IMR-90 (cell line): ENCODE measurements at regions not wholly inside any gene's neighbourhood (a gene's known extent, or its start where the extent isn't known, plus 50 kb on each side); places are given as distances from the start of the nearest gene placed in this dataset.

Experiments used
- ATAC-seq: fragments of 200-7000 bp; cut with Tn5 transposase; 2 replicates; pipeline ENCODE4 v1.9.1; 2020; ENCODE audit warnings: low read depth, mild to moderate bottlenecking, moderate library complexity
- BruUV-seq: library from RNA; stranded (reverse); fragments of 400-500 nt; replicated peaks from 2 replicates; lab custom pipeline; 2021; lab: Mats Ljungman, UMichigan
- CTCF ChIA-PET: fragments of 300-600 bp; formaldehyde crosslinking; extraction: SDS; loops from one replicate; lab custom pipeline; 2021; ENCODE audit warnings: antibody characterized with exemption; lab: Yijun Ruan, JAX
- POLR2A ChIA-PET: fragments of 300-600 bp; sonication (Branson Sonifier 250); formaldehyde crosslinking; loops from one replicate; lab custom pipeline; 2022; ENCODE audit warnings: antibody characterized with exemption; ENCODE audit not compliant: unreplicated experiment; lab: Charles Lee
- DNase-seq: peaks from one replicate; pipeline ENCODE4 v3.0.0; 2013
- H2AFZ ChIP-seq: replicated peaks from 2 replicates; pipeline ENCODE3; 2013; ENCODE audit warnings: low read length, mild to moderate bottlenecking; ENCODE audit not compliant: poor library complexity
- H2AK5ac ChIP-seq: 2 replicates; pipeline ENCODE4 v1.6.1; 2013; ENCODE audit warnings: low read depth, low read length, inconsistent platforms
- H2AK9ac ChIP-seq: replicated peaks from 2 replicates; pipeline ENCODE3; 2013; ENCODE audit warnings: mild to moderate bottlenecking, low read depth, low read length, moderate library complexity; ENCODE audit not compliant: poor library complexity
- H2BK120ac ChIP-seq: 2 replicates; pipeline ENCODE4 v1.6.1; 2013; ENCODE audit warnings: low read depth, low read length, inconsistent platforms
- H2BK15ac ChIP-seq: 3 replicates; pipeline ENCODE4 v1.6.1; 2013; ENCODE audit warnings: low read depth, low read length, inconsistent platforms
- H2BK20ac ChIP-seq: 2 replicates; pipeline ENCODE4 v1.6.1; 2013; ENCODE audit warnings: low read depth, mild to moderate bottlenecking, inconsistent platforms, low read length, moderate library complexity
- H2BK5ac ChIP-seq: 2 replicates; pipeline ENCODE4 v1.6.1; 2013; ENCODE audit warnings: mild to moderate bottlenecking, low read depth, low read length, inconsistent platforms; ENCODE audit not compliant: poor library complexity, severe bottlenecking
- H3K14ac ChIP-seq: replicated peaks from 2 replicates; pipeline ENCODE4 v1.6.1; 2013; ENCODE audit warnings: low read depth, low read length, inconsistent platforms
- H3K18ac ChIP-seq: 2 replicates; pipeline ENCODE4 v1.6.1; 2013; ENCODE audit warnings: low read depth, low read length, control low read depth
- H3K23ac ChIP-seq: 2 replicates; pipeline ENCODE4 v1.6.1; 2013; ENCODE audit warnings: low read depth, low read length, inconsistent platforms
- H3K27ac ChIP-seq: 2 replicates; pipeline ENCODE4 v1.5.1; 2013; ENCODE audit warnings: mild to moderate bottlenecking, control low read depth, low read length; ENCODE audit not compliant: insufficient read depth
- H3K27me3 ChIP-seq: 2 replicates; pipeline ENCODE4 v1.6.1; 2013; ENCODE audit warnings: low read length; ENCODE audit not compliant: control insufficient read depth, insufficient read depth
- H3K36me3 ChIP-seq: 2 replicates; pipeline ENCODE4 v1.6.1; 2013; ENCODE audit warnings: low read length, mixed read lengths; ENCODE audit not compliant: control insufficient read depth, insufficient read depth
- H3K4ac ChIP-seq: 2 replicates; pipeline ENCODE4 v1.6.1; 2013; ENCODE audit warnings: low read depth, low read length, inconsistent platforms
- H3K4me1 ChIP-seq: 2 replicates; pipeline ENCODE4 v1.6.1; 2013; ENCODE audit warnings: low read length, mixed read lengths; ENCODE audit not compliant: control insufficient read depth, insufficient read depth
- H3K4me2 ChIP-seq: 2 replicates; pipeline ENCODE4 v1.6.1; 2013; ENCODE audit warnings: low read depth, mild to moderate bottlenecking, control low read depth, low read length, moderate library complexity
- H3K4me3 ChIP-seq: 2 replicates; pipeline ENCODE4 v1.5.1; 2013; ENCODE audit warnings: low read depth, mild to moderate bottlenecking, control low read depth, low read length, moderate library complexity; ENCODE audit not compliant: insufficient read depth
- H3K56ac ChIP-seq: 2 replicates; pipeline ENCODE4 v1.6.1; 2013; ENCODE audit warnings: low read length, inconsistent platforms; ENCODE audit not compliant: insufficient read depth; ENCODE audit errors: extremely low read depth
- H3K79me1 ChIP-seq, 2 experiments: 2 replicates each; pipeline ENCODE4 v1.6.1; 2013; ENCODE audit warnings: low read length in 2 of 2, inconsistent platforms in 1 of 2, low read depth in 1 of 2
- H3K9ac ChIP-seq: 2 replicates; pipeline ENCODE4 v1.6.1; 2013; ENCODE audit warnings: low read depth, low read length, control low read depth
- H3K9me1 ChIP-seq: 2 replicates; pipeline ENCODE4 v1.6.1; 2013; ENCODE audit warnings: low read length, inconsistent platforms; ENCODE audit not compliant: insufficient read depth
- H3K9me3 ChIP-seq: 2 replicates; pipeline ENCODE4 v1.6.1; 2013; ENCODE audit warnings: low read length; ENCODE audit not compliant: control insufficient read depth, insufficient read depth
- H4K20me1 ChIP-seq: 2 replicates; pipeline ENCODE4 v1.6.1; 2013; ENCODE audit warnings: low read length, inconsistent platforms; ENCODE audit not compliant: insufficient read depth
- H4K5ac ChIP-seq: 2 replicates; pipeline ENCODE4 v1.6.1; 2013; ENCODE audit warnings: mild to moderate bottlenecking, low read depth, low read length, control low read depth
- H4K8ac ChIP-seq, 2 experiments: 2 replicates each; pipeline ENCODE4 v1.6.1; 2013; ENCODE audit warnings: low read depth in 2 of 2, low read length in 2 of 2, control low read depth in 1 of 2, inconsistent platforms in 1 of 2
- H4K91ac ChIP-seq: 2 replicates; pipeline ENCODE4 v1.6.1; 2013; ENCODE audit warnings: low read depth, low read length, inconsistent platforms; ENCODE audit not compliant: insufficient read depth
- BHLHE40 ChIP-seq: fragments of 150-350 bp; IDR thresholded peaks from 2 replicates; pipeline ENCODE4 v1.6.1; 2016; ENCODE audit warnings: mild to moderate bottlenecking, low read depth, low read length
- CHD1 ChIP-seq: IDR thresholded peaks from 2 replicates; pipeline ENCODE4 v1.6.1; 2012; ENCODE audit warnings: low read depth, low read length, improper control_type of control experiment
- CTCF ChIP-seq: conservative IDR thresholded peaks from 2 replicates; pipeline ENCODE4 v1.5.1; 2012; ENCODE audit warnings: mild to moderate bottlenecking, low read depth, low read length, improper control_type of control experiment
- ELK1 ChIP-seq: fragments of 150-350 bp; IDR thresholded peaks from 2 replicates; pipeline ENCODE4 v1.6.1; 2016; ENCODE audit warnings: low read depth, mild to moderate bottlenecking, low read length, moderate library complexity, borderline replicate concordance
- FOS ChIP-seq: fragments of 150-350 bp; IDR thresholded peaks from 2 replicates; pipeline ENCODE4 v1.6.1; 2016; ENCODE audit warnings: low read depth, low read length
- MAFK ChIP-seq: IDR thresholded peaks from 2 replicates; pipeline ENCODE4 v1.6.1; 2012; ENCODE audit warnings: low read depth, low read length, improper control_type of control experiment
- MAZ ChIP-seq: IDR thresholded peaks from 2 replicates; pipeline ENCODE4 v1.6.1; 2012; ENCODE audit warnings: low read depth, mild to moderate bottlenecking, low read length, improper control_type of control experiment, moderate library complexity, borderline replicate concordance
- MXI1 ChIP-seq: IDR thresholded peaks from 2 replicates; pipeline ENCODE4 v1.6.1; 2012; ENCODE audit warnings: low read depth, mild to moderate bottlenecking, low read length, moderate library complexity, borderline replicate concordance
- NFE2L2 ChIP-seq: fragments of 150-350 bp; IDR thresholded peaks from 2 replicates; pipeline ENCODE4 v1.6.1; 2016; ENCODE audit warnings: low read depth, mild to moderate bottlenecking, low read length
- RAD21 ChIP-seq: IDR thresholded peaks from 2 replicates; pipeline ENCODE4 v1.6.1; 2012; ENCODE audit warnings: low read length, improper control_type of control experiment
- RCOR1 ChIP-seq: IDR thresholded peaks from 2 replicates; pipeline ENCODE4 v1.6.1; 2012; ENCODE audit warnings: mild to moderate bottlenecking, low read length, improper control_type of control experiment; ENCODE audit not compliant: insufficient replicate concordance
- RFX5 ChIP-seq: IDR thresholded peaks from 2 replicates; pipeline ENCODE4 v1.8.0; 2012; ENCODE audit warnings: low read depth, mild to moderate bottlenecking, low read length, moderate library complexity
- SMC3 ChIP-seq: fragments of 150-350 bp; IDR thresholded peaks from 2 replicates; pipeline ENCODE4 v1.6.1; 2016; ENCODE audit warnings: low read depth, mild to moderate bottlenecking, antibody characterized with exemption, low read length, moderate library complexity
- USF2 ChIP-seq: fragments of 150-350 bp; IDR thresholded peaks from 2 replicates; pipeline ENCODE4 v1.6.1; 2017; ENCODE audit warnings: mild to moderate bottlenecking, antibody characterized with exemption, low read length, low read depth
- WGBS, 2 experiments: methylation state at CpG; one replicate each; pipeline versions ENCODE4 v1.1.5 to v1.1.7; 2013; ENCODE audit warnings: missing lambda C conversion rate in 2 of 2; ENCODE audit not compliant: insufficient read length in 1 of 2; ENCODE audit errors: extremely low coverage in 2 of 2; 5-methylcytosine and 5-hydroxymethylcytosine counted together
- dilution Hi-C: fragments of 300-500 bp; cut with HindIII; formaldehyde crosslinking; loops from one replicate; pipeline ENCODE4 v1.14.3; 2018; ENCODE audit warnings: low sequenced_read_pairs; ENCODE audit not compliant: unreplicated experiment
- in situ Hi-C: fragments of 300-500 bp; cut with MboI; formaldehyde crosslinking; loops from 3 replicates; pipeline ENCODE4 v1.14.3; 2019; ENCODE audit warnings: low sequenced_read_pairs, inconsistent platforms, mixed read lengths
- intact Hi-C: fragments of 100-400 bp; cut with micrococcal nuclease; formaldehyde crosslinking; loops from 2 replicates; pipeline ENCODE4 v1.10.0; 2022

GRCh38 chr19:30673336-30673735, 301.2 kb downstream of the ZNF536 start:
- Histone ChIP-seq H4K8ac (no peak overlapping the region), H3K79me1 (no peaks in the 10 kb centered on the region), H2BK120ac (no peak overlapping the region), H4K20me1 (no peaks in the 10 kb centered on the region), H3K56ac (no peak overlapping the region), H3K18ac (no peak overlapping the region), H2BK20ac (no peak overlapping the region), H2BK15ac (no peak overlapping the region), H3K4ac (no peak overlapping the region), H4K5ac (no peak overlapping the region), H2BK5ac (no peak overlapping the region), H2AFZ (no peak overlapping the region), H3K36me3 (no peaks in the 10 kb centered on the region), H3K9me1 (no peaks in the 10 kb centered on the region), H3K9me3 (no peaks in the 10 kb centered on the region), H2AK5ac (no peak overlapping the region), H3K14ac (no peak overlapping the region), H4K91ac (no peak overlapping the region), H3K4me1 (no peaks in the 10 kb centered on the region), H3K9ac (no peak overlapping the region), H3K4me2 (no peak overlapping the region), H3K27ac (no peak overlapping the region), H3K27me3 (no peaks in the 10 kb centered on the region; the same call in 1 of the 2 replicates), H3K23ac (no peak overlapping the region), H2AK9ac (no peak overlapping the region), H3K4me3 (no peak overlapping the region)
- POLR2A ChIA-PET: no interaction called here
- ATAC-seq (no peak), DNase-seq (no peak)
- in situ Hi-C loops (loop anchor here (25.0 kb wide), 1 partner anchor 1889 kb away; no protein-coding TSS in a partner anchor), intact Hi-C loops (no loop called here), dilution Hi-C loops (no loop called here)
- WGBS, 2 experiments: 66% methylated on average over 3 of the region's 8 CpGs; no CpG with 5 or more reads in 1 of the 2 experiments
- no peak for TF ChIP-seq MAZ
- TF ChIP-seq USF2: no peak
- TF ChIP-seq MAFK: no peak
- no peak for TF ChIP-seq SMC3
- no peak for TF ChIP-seq NFE2L2
- TF ChIP-seq CHD1: no peak
- TF ChIP-seq RCOR1: no peak
- no peak for TF ChIP-seq CTCF
- TF ChIP-seq MXI1: no peak
- TF ChIP-seq FOS: no peak
- no peak for TF ChIP-seq ELK1
- no peak for TF ChIP-seq BHLHE40
- TF ChIP-seq RFX5: no peak
- no peak for TF ChIP-seq RAD21
- CTCF ChIA-PET: interaction anchor here (1.4 kb wide), 1 partner anchor 9 kb away, joined by 3 read pairs; no protein-coding TSS in a partner anchor
- no TSS peak for BruUV-seq
